Heart left ventricle (tissue), 16 donors: ENCODE measurements at regions not wholly inside any gene's neighbourhood (a gene's known extent, or its start where the extent isn't known, plus 50 kb on each side); places are given as distances from the start of the nearest gene placed in this dataset.

Source experiments
- ATAC-seq, 4 donors: fragments of 200-7000 bp; cut with Tn5 transposase; one replicate each; pipeline ENCODE4 v1.9.1; 2020 to 2022; ENCODE audit warnings: moderate library complexity in 4 of 4, mild to moderate bottlenecking in 3 of 4, moderate number of reproducible peaks in 1 of 4
- DNase-seq, 5 donors: peaks; one replicate each; pipeline ENCODE4 v3.0.0-alpha.2; 2020
- H3K27ac ChIP-seq, 12 donors: fragments of 200-600 bp; sonication (generic) in 4 of 12; one replicate each; pipeline versions ENCODE4 v1.5.0 to v1.8.0; 2016 to 2022; ENCODE audit warnings: mild to moderate bottlenecking in 2 of 12
- H3K27me3 ChIP-seq, 9 donors: fragments of 200-600 bp; sonication (generic) in 2 of 9; one replicate each; pipeline versions ENCODE4 v1.5.1 to v1.8.0; 2016 to 2022; ENCODE audit warnings: mild to moderate bottlenecking in 3 of 9
- H3K36me3 ChIP-seq, 9 donors: fragments of 200-600 bp; sonication (generic) in 2 of 9; one replicate each; pipeline versions ENCODE4 v1.5.0 to v1.8.0; 2018 to 2022; ENCODE audit warnings: mild to moderate bottlenecking in 2 of 9
- H3K4me1 ChIP-seq, 12 donors: fragments of 200-600 bp; sonication (generic) in 4 of 12; one replicate each; pipeline versions ENCODE4 v1.5.0 to v1.8.0; 2016 to 2022; ENCODE audit warnings: mild to moderate bottlenecking in 3 of 12
- H3K4me3 ChIP-seq, 12 donors: fragments of 200-600 bp; sonication (generic) in 4 of 12; one replicate each; pipeline versions ENCODE4 v1.5.0 to v1.8.0; 2017 to 2022; ENCODE audit warnings: mild to moderate bottlenecking in 9 of 12, moderate library complexity in 4 of 12
- H3K9me3 ChIP-seq, 12 donors: fragments of 200-600 bp; sonication (generic) in 4 of 12; one replicate each; pipeline versions ENCODE4 v1.5.0 to v1.8.0; 2016 to 2022; ENCODE audit warnings: mild to moderate bottlenecking in 1 of 12
- CTCF ChIP-seq, 12 donors: fragments of 200-600 bp; sonication (generic) in 4 of 12; IDR thresholded peaks; one replicate each; pipeline versions ENCODE4 v1.5.0 to v1.8.0; 2018 to 2022; ENCODE audit warnings: antibody characterized with exemption in 12 of 12, mild to moderate bottlenecking in 5 of 12
- POLR2A ChIP-seq, 2 donors: fragments of 450-650 bp; IDR thresholded peaks; one replicate each; pipeline ENCODE4 v1.6.1; 2017; ENCODE audit warnings: antibody characterized with exemption in 2 of 2, mild to moderate bottlenecking in 2 of 2, moderate library complexity in 2 of 2
- WGBS, 4 donors: extraction: QIAGEN DNeasy Blood & Tissue Kit in 2 of 4; methylation state at CpG; one replicate each; pipeline versions ENCODE4 v1.1.5 to v1.1.7; 2013 to 2018; 5-methylcytosine and 5-hydroxymethylcytosine counted together
- intact Hi-C, 10 donors: fragments of 100-400 bp; cut with DNase I; formaldehyde crosslinking; loops; one replicate each; pipeline versions ENCODE4 v1.11.1 to v1.14.2; 2022
- donor health status: ischemic (EF 13 %, LVEDD 7.1; RV severe dilation, severe dysfunction).
- donor health status: healthy with polysubstance abuse.
- donor health status: DM: no; HTN: yes; CAD: no.
- donor health status: DM: no; HTN: no; CAD: no.
- donor health status: ischemic (EF 25% LVEDD 6.9; RV normal size, moderate dysfunction).
- donor health status: ischemic (EF 25% LVEDD 5.7; RV mildly dilated, moderate dysfunction).
- donor health status: healthy.
- donor health status: DM: yes; HTN: yes; CAD: no.
- donor health status: ischemic (EF 35%, LVEDD 5.7; RV mildly dilated, moderate dysfunction).
- donor health status: nonischemic (EF 11% LVEDD 7.7; RV severe dilation, severe dysfunction).
- donor health status: DM: yes; HTN: yes; CAD: no.
- donor health status: PGD.
- donor health status: ischemic (EF 29% LVEDD 5.4; RV normal size, mild dysfunction).
- donor health status: nonischemic (EF 23%, LVEDD 6.1; RV moderate dilation, normal function).

- H3K4me1 ChIP-seq = no peaks in the 10 kb centered on the region
- no peak for TF ChIP-seq CTCF (IDR thresholded peaks at IDR 0.05)
- TF ChIP-seq POLR2A (IDR thresholded peaks at IDR 0.05) = no peak
- ATAC-seq (no peak), DNase-seq (no peak)
- no peaks in the 10 kb centered on the region for H3K27me3 ChIP-seq
- H3K9me3 ChIP-seq = no peaks in the 10 kb centered on the region
- intact Hi-C loops = no loop called here
- H3K36me3 ChIP-seq = no peaks in the 10 kb centered on the region
- no peak overlapping the region for H3K27ac ChIP-seq
- 47 to 61% (median 51%) methylated on average over 2 of the region's 2 CpGs for WGBS, 4 donors
- H3K4me3 ChIP-seq = no peak overlapping the region
Measured at GRCh38 chr3:162534431-162534830, 1037.8 kb downstream of the OTOL1 start.

- H3K4me1 ChIP-seq = no peaks in the 10 kb centered on the region
- intact Hi-C loops = no loop called here
- ATAC-seq (no peak), DNase-seq (no peak)
- no peaks in the 10 kb centered on the region for H3K36me3 ChIP-seq
- no peak overlapping the region for H3K27ac ChIP-seq
- 43 to 67% (median 66%) methylated on average over 2 of the region's 2 CpGs for WGBS, 4 donors
- no peaks in the 10 kb centered on the region for H3K27me3 ChIP-seq
- H3K9me3 ChIP-seq = no peaks in the 10 kb centered on the region
- TF ChIP-seq POLR2A (IDR thresholded peaks at IDR 0.05) = no peak
- no peak overlapping the region for H3K4me3 ChIP-seq
Measured at GRCh38 chr3:162538491-162538890, 1041.9 kb downstream of the OTOL1 start.

- TF ChIP-seq CTCF (IDR thresholded peaks at IDR 0.05) (no peak), POLR2A (IDR thresholded peaks at IDR 0.05) (no peak)
- no peaks in the 10 kb centered on the region for H3K4me1 ChIP-seq
- no peaks in the 10 kb centered on the region for H3K36me3 ChIP-seq
- ATAC-seq = no peak
- H3K4me3 ChIP-seq = no peak overlapping the region
- intact Hi-C loops = no loop called here
- H3K9me3 ChIP-seq = no peaks in the 10 kb centered on the region
- DNase-seq = no peak
- no peaks in the 10 kb centered on the region for H3K27me3 ChIP-seq
- no peak overlapping the region for H3K27ac ChIP-seq
- WGBS, 4 donors = 59 to 84% (median 65%) methylated on average over 3 of the region's 3 CpGs
Measured at GRCh38 chr3:162538906-162539305, 1042.3 kb downstream of the OTOL1 start.

GRCh38 chr3:162540421-162540820 is 1043.8 kb downstream of the OTOL1 start:
- Histone ChIP-seq H3K4me3 (no peak overlapping the region), H3K4me1 (no peaks in the 10 kb centered on the region), H3K9me3 (no peaks in the 10 kb centered on the region), H3K27ac (no peak overlapping the region), H3K36me3 (no peaks in the 10 kb centered on the region), H3K27me3 (no peaks in the 10 kb centered on the region)
- DNase-seq (no peak), ATAC-seq (no peak)
- TF ChIP-seq CTCF (IDR thresholded peaks at IDR 0.05) (no peak), POLR2A (IDR thresholded peaks at IDR 0.05) (no peak)
- intact Hi-C loops = no loop called here

- intact Hi-C loops = no loop called here
- DNase-seq (no peak), ATAC-seq (no peak)
- Histone ChIP-seq H3K4me1 (no peaks in the 10 kb centered on the region), H3K27ac (no peak overlapping the region), H3K27me3 (no peaks in the 10 kb centered on the region), H3K36me3 (no peaks in the 10 kb centered on the region), H3K9me3 (no peaks in the 10 kb centered on the region), H3K4me3 (no peak overlapping the region)
- 73 to 78% (median 76%) methylated on average over 2 of the region's 2 CpGs for WGBS, 4 donors
- TF ChIP-seq CTCF (IDR thresholded peaks at IDR 0.05) (no peak), POLR2A (IDR thresholded peaks at IDR 0.05) (no peak)
Measured at GRCh38 chr3:162541923-162542322, 1045.3 kb downstream of the OTOL1 start.
